MG63 (cell line): ENCODE measurements at regions not wholly inside any gene's neighbourhood (a gene's known extent, or its start where the extent isn't known, plus 50 kb on each side); places are given as distances from the start of the nearest gene placed in this dataset.
A peak's percentile ranks its signal among the peaks of the same experiment; 100 is the strongest.

Source experiments
- DNase-seq: peaks from one replicate; pipeline ENCODE4 v3.0.0-alpha.2; 2020
- H3K27me3 ChIP-seq: fragments of 250-450 bp; sonication (Bioruptor Pico); 2 replicates; pipeline ENCODE4 v1.5.1; 2020; ENCODE audit warnings: mild to moderate bottlenecking, moderate library complexity
- H3K36me3 ChIP-seq: fragments of 250-450 bp; sonication (Bioruptor Pico); 2 replicates; pipeline ENCODE4 v1.5.1; 2020; ENCODE audit warnings: mild to moderate bottlenecking, moderate library complexity
- H3K4me3 ChIP-seq: fragments of 250-450 bp; sonication (Bioruptor Pico); 2 replicates; pipeline ENCODE4 v1.5.1; 2020; ENCODE audit warnings: mild to moderate bottlenecking, moderate library complexity
- H3K9me3 ChIP-seq: fragments of 250-450 bp; sonication (Bioruptor Pico); 2 replicates; pipeline ENCODE4 v1.5.1; 2020; ENCODE audit warnings: mild to moderate bottlenecking, moderate library complexity

GRCh38 chr9:109868722-109869121 lies 88.7 kb downstream of the PALM2AKAP2 start:
- no peak for DNase-seq

GRCh38 chr9:109870365-109870764 lies 90.4 kb downstream of the PALM2AKAP2 start:
- DNase-seq: no peak
- Histone ChIP-seq H3K9me3 (no peaks in the 10 kb centered on the region), H3K27me3 (peaks cover 4% of the 10 kb centered on the region; the same call in 1 of the 2 replicates), H3K36me3 (no peaks in the 10 kb centered on the region), H3K4me3 (no peak overlapping the region)

More at GRCh38 chr9:109868722-109869121, 88.7 kb downstream of the PALM2AKAP2 start:
- Histone ChIP-seq H3K36me3 (no peaks in the 10 kb centered on the region), H3K9me3 (no peaks in the 10 kb centered on the region), H3K27me3 (peaks cover 4% of the 10 kb centered on the region; the same call in 1 of the 2 replicates), H3K4me3 (no peak overlapping the region)

GRCh38 chr9:109872901-109873300 lies 92.9 kb downstream of the PALM2AKAP2 start:
- H3K36me3 ChIP-seq: no peaks in the 10 kb centered on the region

GRCh38 chr9:109875495-109876129 lies 95.6 kb downstream of the PALM2AKAP2 start:
- no peak for DNase-seq
- no peaks in the 10 kb centered on the region for H3K9me3 ChIP-seq
- H3K36me3 ChIP-seq: no peaks in the 10 kb centered on the region
- H3K27me3 ChIP-seq: no peaks in the 10 kb centered on the region
- no peak overlapping the region for H3K4me3 ChIP-seq

More at GRCh38 chr9:109872901-109873300, 92.9 kb downstream of the PALM2AKAP2 start:
- no peak for DNase-seq
- no peaks in the 10 kb centered on the region; the same call in 1 of the 2 replicates for H3K27me3 ChIP-seq
- H3K9me3 ChIP-seq: no peaks in the 10 kb centered on the region
- no peak overlapping the region for H3K4me3 ChIP-seq

GRCh38 chr9:109880276-109881169 lies 100.5 kb downstream of the PALM2AKAP2 start:
- H3K9me3 ChIP-seq: no peaks in the 10 kb centered on the region
- DNase-seq: no peak
- H3K36me3 ChIP-seq: no peaks in the 10 kb centered on the region
- H3K27me3 ChIP-seq: no peaks in the 10 kb centered on the region
- no peak overlapping the region for H3K4me3 ChIP-seq

- no peak for DNase-seq
- H3K36me3 ChIP-seq: no peaks in the 10 kb centered on the region
- H3K9me3 ChIP-seq: no peaks in the 10 kb centered on the region
- H3K27me3 ChIP-seq: no peaks in the 10 kb centered on the region
- no peak overlapping the region for H3K4me3 ChIP-seq
Observed at GRCh38 chr9:109883623-109884022, 103.6 kb downstream of the PALM2AKAP2 start.

- no peaks in the 10 kb centered on the region for H3K27me3 ChIP-seq
- no peak for DNase-seq
- H3K36me3 ChIP-seq: no peaks in the 10 kb centered on the region
- no peak overlapping the region for H3K4me3 ChIP-seq
- no peaks in the 10 kb centered on the region for H3K9me3 ChIP-seq
Observed at GRCh38 chr9:109886041-109886440, 106.0 kb downstream of the PALM2AKAP2 start.

GRCh38 chr9:109886617-109887016 lies 106.6 kb downstream of the PALM2AKAP2 start:
- no peak for DNase-seq
- H3K4me3 ChIP-seq: no peak overlapping the region
- no peaks in the 10 kb centered on the region for H3K9me3 ChIP-seq
- no peaks in the 10 kb centered on the region for H3K27me3 ChIP-seq
- H3K36me3 ChIP-seq: no peaks in the 10 kb centered on the region

GRCh38 chr9:109887079-109887478 lies 107.1 kb downstream of the PALM2AKAP2 start:
- no peaks in the 10 kb centered on the region for H3K27me3 ChIP-seq
- DNase-seq: no peak
- no peaks in the 10 kb centered on the region for H3K9me3 ChIP-seq
- H3K4me3 ChIP-seq: no peak overlapping the region
- H3K36me3 ChIP-seq: no peaks in the 10 kb centered on the region

- Histone ChIP-seq H3K9me3 (no peaks in the 10 kb centered on the region), H3K36me3 (no peaks in the 10 kb centered on the region), H3K4me3 (no peak overlapping the region), H3K27me3 (no peaks in the 10 kb centered on the region)
- no peak for DNase-seq
Observed at GRCh38 chr9:109888695-109889094, 108.7 kb downstream of the PALM2AKAP2 start.

- H3K27me3 ChIP-seq: no peaks in the 10 kb centered on the region
- DNase-seq: no peak
Observed at GRCh38 chr9:109889456-109889855, 109.5 kb downstream of the PALM2AKAP2 start.

GRCh38 chr9:109893241-109893640 lies 113.2 kb downstream of the PALM2AKAP2 start:
- Histone ChIP-seq H3K36me3 (no peaks in the 10 kb centered on the region), H3K27me3 (no peaks in the 10 kb centered on the region), H3K4me3 (no peak overlapping the region), H3K9me3 (no peaks in the 10 kb centered on the region)
- DNase-seq: no peak

More at GRCh38 chr9:109889456-109889855, 109.5 kb downstream of the PALM2AKAP2 start:
- Histone ChIP-seq H3K36me3 (no peaks in the 10 kb centered on the region), H3K9me3 (no peaks in the 10 kb centered on the region), H3K4me3 (no peak overlapping the region)

GRCh38 chr9:109894473-109894872 lies 114.5 kb downstream of the PALM2AKAP2 start:
- no peak overlapping the region for H3K4me3 ChIP-seq
- H3K36me3 ChIP-seq: no peaks in the 10 kb centered on the region
- H3K27me3 ChIP-seq: no peaks in the 10 kb centered on the region
- no peaks in the 10 kb centered on the region for H3K9me3 ChIP-seq
- no peak for DNase-seq

GRCh38 chr9:109894921-109895758 lies 115.1 kb downstream of the PALM2AKAP2 start:
- Histone ChIP-seq H3K27me3 (no peaks in the 10 kb centered on the region), H3K4me3 (no peak overlapping the region), H3K36me3 (no peaks in the 10 kb centered on the region), H3K9me3 (no peaks in the 10 kb centered on the region)
- DNase-seq: no peak

- Histone ChIP-seq H3K9me3 (no peaks in the 10 kb centered on the region), H3K36me3 (no peaks in the 10 kb centered on the region)
- no peak for DNase-seq
Observed at GRCh38 chr9:109901201-109901600, 121.2 kb downstream of the PALM2AKAP2 start.

GRCh38 chr9:109903515-109904138 lies 123.6 kb downstream of the PALM2AKAP2 start:
- no peak overlapping the region for H3K4me3 ChIP-seq
- DNase-seq: peak; percentile 58
- no peaks in the 10 kb centered on the region for H3K27me3 ChIP-seq
- no peaks in the 10 kb centered on the region for H3K36me3 ChIP-seq
- no peaks in the 10 kb centered on the region for H3K9me3 ChIP-seq

More at GRCh38 chr9:109901201-109901600, 121.2 kb downstream of the PALM2AKAP2 start:
- Histone ChIP-seq H3K4me3 (no peak overlapping the region), H3K27me3 (no peaks in the 10 kb centered on the region)
